K562 (cell line): ENCODE measurements at regions not wholly inside any gene's neighbourhood (a gene's known extent, or its start where the extent isn't known, plus 50 kb on each side); places are given as distances from the start of the nearest gene placed in this dataset.

Experiments
- ATAC-seq: fragments of 200-7000 bp; cut with Tn5 transposase; 3 replicates; pipeline ENCODE4 v1.9.1; 2020; ENCODE audit warnings: moderate library complexity
- BruUV-seq: library from RNA; stranded (reverse); fragments of 400-500 nt; replicated peaks from 2 replicates; lab custom pipeline; 2021; lab: Mats Ljungman, UMichigan
- CTCF ChIA-PET: fragments of 300-600 bp; formaldehyde crosslinking; extraction: SDS; loops from one replicate; lab custom pipeline; 2021; ENCODE audit warnings: low intra/inter-chr PET ratio; lab: Yijun Ruan, JAX
- POLR2A ChIA-PET: fragments of 300-600, 350-650 bp; sonication (Branson Sonifier 250); formaldehyde crosslinking; extraction: SDS; loops from one replicate; lab custom pipeline; 2021; ENCODE audit warnings: antibody characterized with exemption, inconsistent platforms; lab: Yijun Ruan, JAX
- DNase-seq, 4 experiments: peaks; one replicate each; pipeline versions ENCODE4 v3.0.0 to v3.0.0-alpha.2; 2011 to 2018; ENCODE audit warnings: low spot score in 3 of 4, mixed read lengths in 3 of 4; ENCODE audit errors: extremely low read depth in 1 of 4
- FAIRE-seq: peaks from 2 replicates; lab custom pipeline; 2011; peaks lifted over from hg19 to GRCh38; lab: Jason Lieb, UNC
- H2AFZ ChIP-seq: 2 replicates; pipeline ENCODE4 v1.6.0; 2011; ENCODE audit warnings: low read depth, low read length, control low read depth, inconsistent platforms
- H3K27ac ChIP-seq: fragments of 200-600 bp; 3 replicates; pipeline ENCODE4 v1.8.0; 2011; ENCODE audit warnings: low read depth, mild to moderate bottlenecking, control low read depth, inconsistent platforms, low read length, moderate library complexity, mixed read lengths; ENCODE audit errors: extremely low read depth
- H3K27me3 ChIP-seq, 2 experiments: fragments of 300-600 bp in 1 of 2; 2 replicates in 1 of 2; 3 replicates in 1 of 2; pipeline versions ENCODE4 v1.6.0 to v1.8.0; 2011; ENCODE audit warnings: inconsistent platforms in 2 of 2, low read length in 2 of 2, mild to moderate bottlenecking in 1 of 2, mixed read lengths in 1 of 2, moderate library complexity in 1 of 2; ENCODE audit not compliant: control insufficient read depth in 2 of 2, insufficient read depth in 2 of 2
- H3K36me3 ChIP-seq: fragments of 300-600 bp; 3 replicates; pipeline ENCODE4 v1.8.0; 2011; ENCODE audit warnings: mild to moderate bottlenecking, low read length, inconsistent platforms; ENCODE audit not compliant: control insufficient read depth, insufficient read depth
- H3K4me1 ChIP-seq, 2 experiments: fragments of 200-600 bp in 1 of 2; replicated peaks in 1 of 2; 2 replicates in 1 of 2; 3 replicates in 1 of 2; pipeline versions ENCODE4 v1.5.1 to v1.8.0; 2011; ENCODE audit warnings: inconsistent platforms in 2 of 2, low read length in 2 of 2, mild to moderate bottlenecking in 1 of 2, mixed read lengths in 1 of 2, moderate library complexity in 1 of 2; ENCODE audit not compliant: control insufficient read depth in 2 of 2, insufficient read depth in 2 of 2
- H3K4me2 ChIP-seq: 2 replicates; pipeline ENCODE4 v1.6.1; 2011; ENCODE audit warnings: low read length, control low read depth, inconsistent platforms, mixed read lengths; ENCODE audit not compliant: insufficient read depth
- H3K4me3 ChIP-seq: fragments of 200-600 bp; sonication (generic), shearing (Covaris generic); 2 replicates; pipeline ENCODE4 v1.5.1; 2016; ENCODE audit warnings: control low read depth, inconsistent platforms
- H3K79me2 ChIP-seq: fragments of 200-600 bp; 3 replicates; pipeline ENCODE4 v1.8.0; 2011; ENCODE audit warnings: low read length, inconsistent platforms; ENCODE audit not compliant: control insufficient read depth, insufficient read depth
- H3K9ac ChIP-seq, 2 experiments: 2 replicates each; pipeline versions ENCODE4 v1.6.0 to v1.6.1; 2011; ENCODE audit warnings: low read depth in 2 of 2, low read length in 2 of 2, control low read depth in 1 of 2, inconsistent platforms in 1 of 2, mild to moderate bottlenecking in 1 of 2, mixed read lengths in 1 of 2; ENCODE audit not compliant: insufficient read depth in 1 of 2
- H3K9me1 ChIP-seq: one replicate; pipeline ENCODE4 v1.6.0; 2011; ENCODE audit warnings: inconsistent platforms, mild to moderate bottlenecking, low read length, moderate library complexity; ENCODE audit not compliant: control insufficient read depth, insufficient read depth
- H3K9me3 ChIP-seq: replicated peaks from 2 replicates; pipeline ENCODE4 v1.5.1; 2011; ENCODE audit warnings: low read depth, low read length, inconsistent platforms; ENCODE audit not compliant: control insufficient read depth, insufficient read depth
- H4K20me1 ChIP-seq: replicated peaks from 2 replicates; pipeline ENCODE4 v1.6.1; 2011; ENCODE audit warnings: low read length, inconsistent platforms, mixed read lengths; ENCODE audit not compliant: control insufficient read depth, insufficient read depth
- FOXM1 ChIP-seq, 2 experiments: fragments of 450-650 bp in 1 of 2; sonication (generic) in 1 of 2; formaldehyde crosslinking in 1 of 2; IDR thresholded peaks; 2 replicates each; pipeline versions ENCODE4 v1.6.1 to v1.9.0; 2017 to 2022; ENCODE audit warnings: low read depth in 2 of 2, mild to moderate bottlenecking in 2 of 2, missing genetic modification reagents in 1 of 2, moderate library complexity in 1 of 2
- GTF2F1 ChIP-seq: IDR thresholded peaks from 2 replicates; pipeline ENCODE4 v1.6.1; 2011; ENCODE audit warnings: low read depth, low read length, improper control_type of control experiment
- NFE2L1 ChIP-seq: fragments of 450-650 bp; IDR thresholded peaks from 2 replicates; pipeline ENCODE4 v1.6.1; 2016; ENCODE audit warnings: missing genetic modification characterization, low read depth, mild to moderate bottlenecking, missing compliant biosample characterization, moderate library complexity, borderline replicate concordance
- PRDM10 ChIP-seq: fragments of 450-650 bp; IDR thresholded peaks from 2 replicates; pipeline ENCODE4 v1.6.1; 2018; ENCODE audit not compliant: partially characterized antibody
- RFX1 ChIP-seq: fragments of 450-650 bp; IDR thresholded peaks from 2 replicates; pipeline ENCODE4 v1.6.1; 2016; ENCODE audit warnings: mild to moderate bottlenecking, moderate library complexity
- SMARCE1 ChIP-seq: fragments of 450-650 bp; IDR thresholded peaks from 2 replicates; pipeline ENCODE4 v1.7.1; 2016; ENCODE audit warnings: mild to moderate bottlenecking
- ZKSCAN8 ChIP-seq: fragments of 200-800 bp; sonication (Bioruptor generic); IDR thresholded peaks from 2 replicates; pipeline ENCODE4 v1.6.1; 2016; ENCODE audit warnings: missing genetic modification characterization, missing compliant biosample characterization
- ZSCAN32 ChIP-seq: fragments of 450-650 bp; formaldehyde crosslinking; IDR thresholded peaks from 2 replicates; pipeline ENCODE4 v1.4.0; 2020; ENCODE audit warnings: mild to moderate bottlenecking, moderate library complexity
- whole genome bisulfite sequencing: fragments of 100-300 bp; shearing (Covaris generic); methylation state at CpG from one replicate; pipeline ENCODE4 v1.1.6; 2016; ENCODE audit warnings: low coverage, mixed read lengths; ENCODE audit not compliant: insufficient coverage; ENCODE audit errors: missing lambda C conversion rate; 5-methylcytosine and 5-hydroxymethylcytosine counted together
- in situ Hi-C: fragments of 300-500 bp; cut with MboI; formaldehyde crosslinking; loops from 4 replicates; pipeline ENCODE4 v1.15.0; 2018; ENCODE audit warnings: inconsistent platforms, mixed read lengths
- intact Hi-C: fragments of 100-400 bp; cut with micrococcal nuclease; formaldehyde crosslinking; loops from 2 replicates; pipeline ENCODE4 v1.14.2; 2022

GRCh38 chr9:24766081-24766480 is 220.4 kb upstream of the IZUMO3 start:
- Histone ChIP-seq H3K9ac (no peak overlapping the region), H3K4me2 (no peak overlapping the region), H3K27ac (no peak overlapping the region), H3K79me2 (no peaks in the 10 kb centered on the region), H3K9me1 (no peaks in the 10 kb centered on the region), H2AFZ (no peak overlapping the region), H4K20me1 (no peaks in the 10 kb centered on the region), H3K4me3 (no peak overlapping the region), H3K4me1 (no peaks in the 10 kb centered on the region), H3K36me3 (no peaks in the 10 kb centered on the region), H3K27me3 (no peaks in the 10 kb centered on the region), H3K9me3 (no peaks in the 10 kb centered on the region)
- POLR2A ChIA-PET = no interaction called here
- CTCF ChIA-PET = no interaction called here
- no TSS peak for BruUV-seq
- in situ Hi-C loops = no loop called here
- no CpG with 5 or more reads among the region's 1 CpG for WGBS
- FAIRE-seq (no peak), ATAC-seq (no peak), DNase-seq (no peak)
- TF ChIP-seq ZKSCAN8 (CRISPR knock-in tag) = no peak
- TF ChIP-seq FOXM1 (IDR thresholded peaks at IDR 0.05; ENCODE audit: low read depth) = no peak
- TF ChIP-seq FOXM1 (CRISPR knock-in tag; IDR thresholded peaks at IDR 0.05; ENCODE audit: low read depth) = no peak
- no peak for TF ChIP-seq SMARCE1
- TF ChIP-seq PRDM10 = no peak
- TF ChIP-seq RFX1 = no peak
- TF ChIP-seq ZSCAN32 = no peak
- no peak for TF ChIP-seq NFE2L1 (tag)
- TF ChIP-seq GTF2F1 = no peak
- intact Hi-C loops = no loop called here
